Esophagus muscularis mucosa (tissue), 4 donors: ENCODE measurements at regions not wholly inside any gene's neighbourhood (a gene's known extent, or its start where the extent isn't known, plus 50 kb on each side); places are given as distances from the start of the nearest gene placed in this dataset.

Source experiments
- EP300 ChIP-seq: sonication (generic); formaldehyde crosslinking; IDR thresholded peaks from one replicate; pipeline ENCODE4 v1.6.1; 2017; ENCODE audit warnings: antibody characterized with exemption
- POLR2A ChIP-seq: fragments of 450-650 bp; IDR thresholded peaks from one replicate; pipeline ENCODE4 v1.6.1; 2017; ENCODE audit warnings: antibody characterized with exemption, moderate library complexity, mild to moderate bottlenecking, low read depth
- TF ChIP-seq, protein P1 (sequence below), 3 experiments: fragments of 200-600 bp in 2 of 3; fragments of 450-650 bp in 1 of 3; sonication (generic) in 2 of 3; IDR thresholded peaks; one replicate each; pipeline ENCODE4 v1.5.1; 2017 to 2019; ENCODE audit warnings: antibody characterized with exemption in 3 of 3, mild to moderate bottlenecking in 2 of 3, moderate library complexity in 1 of 3

DNA sequence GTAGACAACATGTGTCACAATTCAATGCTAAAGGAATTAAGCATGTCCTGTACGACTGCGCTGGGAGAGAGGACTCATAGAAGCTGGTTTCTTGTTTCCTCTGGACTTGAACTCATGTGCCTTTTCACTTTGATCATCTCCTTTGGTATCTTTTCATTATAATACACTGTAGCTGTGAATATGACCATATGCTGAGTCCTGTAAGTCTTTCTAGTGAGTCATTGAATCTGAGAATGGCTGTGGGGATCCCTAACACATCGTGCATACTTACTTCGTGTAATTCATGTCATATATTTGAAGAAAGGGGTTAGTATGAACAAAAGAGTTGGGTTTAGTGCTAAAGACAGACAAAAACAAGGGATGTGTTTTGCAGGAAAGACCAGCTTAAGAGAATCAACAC lies 148.1 kb upstream of the RUNX1 start:
- no peak for TF ChIP-seq EP300
- no peak for TF ChIP-seq POLR2A
- TF ChIP-seq, protein P1, sequence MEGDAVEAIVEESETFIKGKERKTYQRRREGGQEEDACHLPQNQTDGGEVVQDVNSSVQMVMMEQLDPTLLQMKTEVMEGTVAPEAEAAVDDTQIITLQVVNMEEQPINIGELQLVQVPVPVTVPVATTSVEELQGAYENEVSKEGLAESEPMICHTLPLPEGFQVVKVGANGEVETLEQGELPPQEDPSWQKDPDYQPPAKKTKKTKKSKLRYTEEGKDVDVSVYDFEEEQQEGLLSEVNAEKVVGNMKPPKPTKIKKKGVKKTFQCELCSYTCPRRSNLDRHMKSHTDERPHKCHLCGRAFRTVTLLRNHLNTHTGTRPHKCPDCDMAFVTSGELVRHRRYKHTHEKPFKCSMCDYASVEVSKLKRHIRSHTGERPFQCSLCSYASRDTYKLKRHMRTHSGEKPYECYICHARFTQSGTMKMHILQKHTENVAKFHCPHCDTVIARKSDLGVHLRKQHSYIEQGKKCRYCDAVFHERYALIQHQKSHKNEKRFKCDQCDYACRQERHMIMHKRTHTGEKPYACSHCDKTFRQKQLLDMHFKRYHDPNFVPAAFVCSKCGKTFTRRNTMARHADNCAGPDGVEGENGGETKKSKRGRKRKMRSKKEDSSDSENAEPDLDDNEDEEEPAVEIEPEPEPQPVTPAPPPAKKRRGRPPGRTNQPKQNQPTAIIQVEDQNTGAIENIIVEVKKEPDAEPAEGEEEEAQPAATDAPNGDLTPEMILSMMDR (IDR thresholded peaks at IDR 0.05), result no peak
